Endothelial cell of hepatic sinusoid (primary cell): ENCODE measurements at regions not wholly inside any gene's neighbourhood (a gene's known extent, or its start where the extent isn't known, plus 50 kb on each side); places are given as distances from the start of the nearest gene placed in this dataset.
"Not testable (repeated sequence)": the region's sequence is repeated elsewhere in the genome, so short reads cannot be mapped to it uniquely, and the experiment has no call there.

ENCODE experiments used
- in situ Hi-C: cut with HindIII; loops from 2 replicates; pipeline ENCODE4 v1.10.0; 2017; ENCODE audit warnings: low sequenced_read_pairs

- in situ Hi-C loops, result no loop called here
These were observed 69.4 kb downstream of the TOMM20 start for GRCh38 chr1:235059221-235059620.

- in situ Hi-C loops, result no loop called here
These were observed 69.9 kb downstream of the TOMM20 start for GRCh38 chr1:235058695-235059094.

DNA sequence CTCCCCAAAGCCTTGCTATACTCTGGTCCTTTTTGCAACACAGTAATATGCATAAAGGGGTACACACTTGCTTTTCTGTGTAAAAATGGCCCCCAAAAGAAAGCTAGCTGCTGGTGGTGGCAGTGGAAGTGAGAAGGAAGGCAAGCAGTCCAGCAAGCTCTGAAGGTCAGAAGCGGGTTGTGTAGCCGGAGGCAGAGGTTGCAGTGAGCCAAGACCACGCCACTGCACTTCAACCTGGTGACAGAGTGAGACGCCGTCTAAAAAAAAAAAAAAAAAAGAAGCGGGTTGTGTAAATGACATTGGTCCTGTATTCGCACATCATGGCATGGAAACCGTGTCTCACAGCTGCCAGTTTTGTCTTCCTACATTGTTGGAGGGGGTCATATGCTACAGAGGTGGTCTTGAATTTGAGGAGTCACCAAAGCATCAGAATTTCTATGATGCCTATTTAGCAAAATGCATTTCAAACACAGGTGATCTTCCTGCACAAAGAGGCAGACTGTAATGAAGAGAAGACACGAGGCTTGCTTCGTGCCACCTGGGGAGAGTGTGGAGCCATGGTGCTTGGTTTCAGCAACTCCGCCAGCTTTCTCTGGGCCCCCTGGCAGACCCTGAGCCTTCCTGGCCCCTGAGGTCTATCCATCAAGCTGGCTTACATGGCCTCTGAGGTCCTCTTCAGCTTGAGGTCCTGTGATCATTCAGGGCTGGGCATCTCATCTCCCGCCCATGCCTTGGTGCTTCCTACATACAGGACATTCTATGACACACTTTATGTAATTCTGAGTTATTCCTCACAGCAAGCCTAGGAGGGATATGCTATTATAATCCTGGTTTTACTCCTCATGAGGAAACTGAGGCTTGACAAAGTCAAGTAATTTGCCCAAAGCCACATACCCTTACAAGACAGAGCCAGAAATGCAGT lies 71.0 kb downstream of the TOMM20 start:
- in situ Hi-C loops, result no loop called here

DNA sequence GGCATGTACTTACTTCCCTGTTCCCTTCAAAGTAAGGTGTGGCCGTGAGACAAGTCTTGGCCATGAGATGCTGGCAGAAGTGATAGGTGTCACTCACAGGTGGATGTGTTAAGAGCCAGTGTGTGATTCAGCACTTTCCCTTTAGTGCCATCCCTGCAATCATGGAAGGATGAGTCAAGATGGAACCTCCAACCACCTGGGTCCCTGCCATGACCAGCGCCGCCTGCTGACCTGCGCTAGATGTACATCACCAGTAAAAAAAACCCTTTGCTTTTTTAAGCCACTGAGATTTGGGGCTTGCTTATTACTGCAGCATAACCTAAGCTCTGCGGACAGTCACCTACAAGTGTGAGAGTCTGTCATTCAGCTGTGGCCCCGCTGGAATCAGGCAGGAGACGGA lies 71.7 kb downstream of the TOMM20 start:
- in situ Hi-C loops, result no loop called here

DNA sequence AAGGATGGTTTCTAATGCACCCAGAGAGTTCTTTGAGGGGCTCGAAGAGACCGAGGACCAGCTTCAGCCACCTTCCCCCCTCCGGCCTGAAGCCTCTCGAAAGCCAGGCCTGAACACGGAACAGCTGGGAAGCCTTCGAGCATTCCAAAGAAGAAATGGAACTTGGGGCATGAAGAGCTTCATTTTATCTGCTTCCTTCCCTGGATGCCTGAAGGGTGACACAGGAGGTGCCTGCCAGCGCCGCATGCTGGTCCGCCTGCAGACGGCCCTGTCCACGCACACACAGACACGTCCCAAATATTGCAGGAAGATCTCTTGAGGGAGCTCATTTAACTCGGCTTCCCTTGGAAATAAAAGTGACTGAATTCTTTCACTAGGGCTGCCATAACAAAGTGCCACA lies 73.7 kb downstream of the TOMM20 start:
- in situ Hi-C loops, result no loop called here

- in situ Hi-C loops, result no loop called here
These were observed 74.2 kb downstream of the TOMM20 start for GRCh38 chr1:235054466-235054865.

GRCh38 chr1:235052067-235053008 lies 76.3 kb downstream of the TOMM20 start:
- in situ Hi-C loops, result no loop called here

GRCh38 chr1:235051521-235051920 lies 77.1 kb downstream of the TOMM20 start:
- in situ Hi-C loops, result no loop called here

- in situ Hi-C loops, result no loop called here
These were observed 77.7 kb downstream of the TOMM20 start for GRCh38 chr1:235050911-235051360.

- in situ Hi-C loops, result not testable (repeated sequence)
These were observed 78.8 kb downstream of the TOMM20 start for GRCh38 chr1:235049716-235050378.

DNA sequence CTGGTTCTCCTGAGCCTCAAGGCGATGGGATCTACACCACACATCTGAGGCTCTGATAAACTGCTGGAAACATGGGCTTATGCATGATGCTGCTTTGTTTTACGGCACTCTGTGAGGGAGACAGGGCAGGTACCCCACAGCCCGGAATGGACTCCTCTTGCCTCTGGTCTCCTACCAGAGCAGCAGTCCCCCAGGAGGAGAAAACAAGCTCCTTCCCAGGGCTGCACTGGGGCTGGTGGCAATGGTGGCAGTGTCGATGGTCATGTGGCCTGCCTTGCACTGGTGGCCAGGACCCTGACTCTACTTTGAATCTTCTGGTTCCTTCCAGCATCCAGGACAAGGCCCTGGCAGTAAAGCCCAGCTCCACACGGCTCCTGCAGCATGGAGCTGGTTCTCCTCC lies 79.4 kb downstream of the TOMM20 start:
- in situ Hi-C loops, result no loop called here

DNA sequence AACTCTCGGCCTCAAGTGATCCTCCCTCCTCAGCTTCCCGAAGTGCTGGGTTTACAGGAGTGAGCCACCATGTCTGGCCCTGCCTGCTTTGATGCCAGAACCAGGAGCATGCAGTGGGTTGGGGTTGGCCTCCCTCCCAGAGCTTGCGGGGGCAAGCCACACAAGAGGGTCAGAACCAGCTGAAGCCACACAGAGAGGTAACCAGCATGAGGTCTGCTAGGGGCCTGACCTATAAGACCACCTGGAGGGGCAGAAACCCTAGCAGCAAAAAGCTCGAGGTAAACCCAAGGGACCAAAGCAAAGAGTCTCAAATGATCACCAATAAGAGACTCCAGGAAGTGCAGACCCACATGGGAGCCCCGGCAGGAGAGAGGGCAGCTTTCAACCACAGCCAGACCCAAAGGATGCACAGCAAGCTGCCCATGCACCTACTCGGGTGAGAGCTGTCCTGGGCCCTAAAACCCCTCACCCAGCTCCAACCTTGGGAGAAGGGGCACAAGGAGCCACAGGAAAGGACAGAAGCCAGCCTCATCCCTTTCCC lies 81.2 kb downstream of the TOMM20 start:
- in situ Hi-C loops, result no loop called here

GRCh38 chr1:235045921-235046601 lies 82.6 kb downstream of the TOMM20 start:
- in situ Hi-C loops, result no loop called here

GRCh38 chr1:235045034-235045690 lies 83.5 kb downstream of the TOMM20 start:
- in situ Hi-C loops, result no loop called here

GRCh38 chr1:235043234-235043633 lies 85.4 kb downstream of the TOMM20 start:
- in situ Hi-C loops, result no loop called here

DNA sequence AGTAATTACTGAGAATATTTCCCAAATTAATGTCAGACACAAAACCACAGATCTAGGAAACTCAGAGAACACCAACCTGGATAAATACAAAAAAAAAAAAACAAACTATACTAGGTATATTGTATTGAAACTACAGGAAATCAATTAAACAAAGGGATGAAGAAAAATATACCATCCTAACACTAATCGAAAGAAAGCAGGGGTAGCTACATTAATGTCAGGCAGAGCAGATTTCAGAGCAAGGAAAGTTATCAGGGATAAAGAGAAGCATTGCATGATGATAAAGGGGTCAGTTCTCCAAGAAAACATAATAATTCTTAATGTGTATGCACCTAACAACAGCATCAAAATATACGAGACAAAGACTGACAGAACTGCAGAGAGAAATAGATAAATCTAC lies 89.9 kb downstream of the TOMM20 start:
- in situ Hi-C loops, result no loop called here

GRCh38 chr1:235035928-235036327 lies 92.7 kb downstream of the TOMM20 start:
- in situ Hi-C loops, result no loop called here

- in situ Hi-C loops, result no loop called here
These were observed 97.6 kb downstream of the TOMM20 start for GRCh38 chr1:235030919-235031596.

DNA sequence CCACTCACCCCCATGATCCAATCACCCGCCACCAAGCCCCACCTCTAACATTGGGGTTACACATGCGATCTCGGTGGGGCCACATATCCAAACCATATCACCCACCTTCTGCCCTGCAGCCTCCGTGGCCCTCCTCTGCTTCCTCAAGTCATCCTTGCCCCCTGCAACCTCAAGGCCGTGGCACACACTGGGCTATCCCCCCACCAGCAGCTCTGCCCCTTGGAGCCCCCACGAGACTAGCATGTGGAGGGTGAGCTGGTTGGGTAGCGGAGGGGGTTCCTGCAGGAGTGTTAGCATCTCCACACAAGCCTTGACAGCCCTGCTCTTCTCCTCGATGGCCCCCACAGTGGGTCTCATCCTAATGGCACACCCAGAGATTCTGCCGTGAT lies 100.8 kb downstream of the TOMM20 start:
- in situ Hi-C loops, result no loop called here
